ENCODE measurements at regions not wholly inside any gene's neighbourhood (a gene's known extent, or its start where the extent isn't known, plus 50 kb on each side); places are given as distances from the start of the nearest gene placed in this dataset.

- no peaks in the 10 kb centered on the region for H3K27me3 ChIP-seq
- WGBS, 2 donors (ENCODE audit: low coverage in 1 of 2): 100% methylated on average over 2 of the region's 2 CpGs
- ATAC-seq: no peak
- no peak overlapping the region for H3K4me3 ChIP-seq
- H3K36me3 ChIP-seq: no peaks in the 10 kb centered on the region
- peaks cover 0 to 36% (median 2%) of the 10 kb centered on the region in 3 donors for H3K4me1 ChIP-seq
- TF ChIP-seq CTCF (IDR thresholded peaks at IDR 0.05): no peak
- no peak for TF ChIP-seq POLR2AphosphoS5 (IDR thresholded peaks at IDR 0.05)
- TF ChIP-seq EP300 (IDR thresholded peaks at IDR 0.05): no peak
- no peak for TF ChIP-seq POLR2A (IDR thresholded peaks at IDR 0.05)
- H3K27ac ChIP-seq: no peak overlapping the region
- H3K9me3 ChIP-seq: no peaks in the 10 kb centered on the region
These were observed 261.2 kb downstream of the ADAMTS20 start for GRCh38 chr12:43290836-43291235.

GRCh38 chr12:43289426-43289801 lies 262.6 kb downstream of the ADAMTS20 start:
- no peaks in the 10 kb centered on the region for H3K27me3 ChIP-seq
- H3K4me1 ChIP-seq: peaks cover 0 to 51% (median 2%) of the 10 kb centered on the region in 3 donors
- H3K9me3 ChIP-seq: no peaks in the 10 kb centered on the region
- ATAC-seq: no peak
- H3K4me3 ChIP-seq: no peak overlapping the region
- H3K27ac ChIP-seq: peak overlapping the region in 1 of 4 donors; percentile 33
- no peaks in the 10 kb centered on the region for H3K36me3 ChIP-seq
- WGBS, 2 donors (ENCODE audit: low coverage in 1 of 2): 2 to 5% methylated on average over 5 of the region's 5 CpGs
- TF ChIP-seq POLR2A (IDR thresholded peaks at IDR 0.05): no peak
- no peak for TF ChIP-seq EP300 (IDR thresholded peaks at IDR 0.05)
- no peak for TF ChIP-seq CTCF (IDR thresholded peaks at IDR 0.05)
- no peak for TF ChIP-seq POLR2AphosphoS5 (IDR thresholded peaks at IDR 0.05)

DNA sequence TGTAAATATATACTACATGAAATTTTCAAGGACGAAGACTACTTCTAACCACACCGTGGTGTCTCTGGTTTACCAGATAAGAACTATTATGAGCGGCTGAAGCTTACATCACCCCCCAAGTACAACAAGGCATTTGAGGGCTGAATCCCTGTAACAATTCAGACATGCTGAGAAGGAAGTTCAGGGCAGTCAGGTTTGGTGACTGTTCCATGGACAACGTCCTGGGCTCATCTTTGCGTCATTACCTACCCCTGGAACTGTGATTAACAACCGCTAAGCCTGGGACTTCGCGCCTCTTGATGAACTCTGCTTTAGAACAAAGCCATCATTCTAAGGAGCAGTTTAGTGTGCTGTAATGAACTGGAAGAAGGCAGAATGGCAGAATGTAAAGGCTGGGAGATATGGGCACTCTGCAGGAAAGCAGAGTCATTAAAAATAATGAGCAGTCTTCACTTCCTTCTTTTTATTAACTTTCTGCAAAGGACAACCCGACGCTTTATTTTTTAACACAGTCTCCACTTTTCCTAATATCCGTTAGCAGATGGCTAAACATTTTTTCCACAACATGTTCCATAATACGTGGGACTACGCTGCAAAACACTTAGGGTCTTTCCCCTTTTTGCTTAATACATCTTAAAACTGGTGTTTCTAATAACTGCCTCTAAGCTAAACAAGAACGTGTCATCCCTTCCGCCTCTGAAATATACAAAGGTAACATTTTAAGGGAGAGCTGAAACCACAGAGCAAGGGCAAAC lies 263.2 kb downstream of the ADAMTS20 start:
- no peaks in the 10 kb centered on the region for H3K9me3 ChIP-seq
- H3K27ac ChIP-seq: peak overlapping the region in 1 of 4 donors; percentile 33
- no peaks in the 10 kb centered on the region for H3K36me3 ChIP-seq
- peaks cover 0 to 52% (median 2%) of the 10 kb centered on the region in 3 donors for H3K4me1 ChIP-seq
- no peaks in the 10 kb centered on the region for H3K27me3 ChIP-seq
- TF ChIP-seq CTCF (IDR thresholded peaks at IDR 0.05) (no peak), POLR2AphosphoS5 (IDR thresholded peaks at IDR 0.05) (no peak), POLR2A (IDR thresholded peaks at IDR 0.05) (no peak), EP300 (IDR thresholded peaks at IDR 0.05) (no peak)
- WGBS, 2 donors (ENCODE audit: low coverage in 1 of 2): 45 to 47% methylated on average over 13 to 14 of the region's 15 CpGs
- ATAC-seq: no peak
- no peak overlapping the region for H3K4me3 ChIP-seq

GRCh38 chr12:43287706-43288383 lies 264.2 kb downstream of the ADAMTS20 start:
- no peak overlapping the region for H3K4me3 ChIP-seq
- peaks cover 0 to 52% (median 2%) of the 10 kb centered on the region in 3 donors for H3K4me1 ChIP-seq
- ATAC-seq: no peak
- no peak for TF ChIP-seq EP300 (IDR thresholded peaks at IDR 0.05)
- TF ChIP-seq CTCF (IDR thresholded peaks at IDR 0.05): no peak
- no peak for TF ChIP-seq POLR2AphosphoS5 (IDR thresholded peaks at IDR 0.05)
- no peak for TF ChIP-seq POLR2A (IDR thresholded peaks at IDR 0.05)
- no peaks in the 10 kb centered on the region for H3K27me3 ChIP-seq
- WGBS, 2 donors (ENCODE audit: low coverage in 1 of 2): 37 to 39% methylated on average over 12 of the region's 12 CpGs
- peak overlapping the region in 1 of 4 donors; percentile 50 for H3K27ac ChIP-seq
- H3K36me3 ChIP-seq: no peaks in the 10 kb centered on the region
- no peaks in the 10 kb centered on the region for H3K9me3 ChIP-seq
